Kidney epithelial cell (primary cell): ENCODE measurements at regions not wholly inside any gene's neighbourhood (a gene's known extent, or its start where the extent isn't known, plus 50 kb on each side); places are given as distances from the start of the nearest gene placed in this dataset.

ENCODE experiments used
- DNase-seq: peaks from one replicate; pipeline ENCODE4 v3.0.0-alpha.2; 2010; ENCODE audit warnings: low read depth
- H3K27me3 ChIP-seq: 2 replicates; pipeline ENCODE4 v1.6.0; 2011; ENCODE audit warnings: low read length; ENCODE audit not compliant: control insufficient read depth, insufficient read depth
- H3K36me3 ChIP-seq: 2 replicates; pipeline ENCODE4 v1.5.1; 2011; ENCODE audit warnings: low read length; ENCODE audit not compliant: control insufficient read depth, insufficient read depth
- H3K4me3 ChIP-seq: 2 replicates; pipeline ENCODE4 v1.5.1; 2011; ENCODE audit warnings: low read depth, mild to moderate bottlenecking, control low read depth, low read length
- TF ChIP-seq, protein P1 (sequence below): IDR thresholded peaks from 2 replicates; pipeline ENCODE4 v1.5.1; 2011; ENCODE audit warnings: mild to moderate bottlenecking, moderate library complexity, low read length, control low read depth, inconsistent platforms; ENCODE audit not compliant: insufficient read depth, poor library complexity, severe bottlenecking

DNA sequence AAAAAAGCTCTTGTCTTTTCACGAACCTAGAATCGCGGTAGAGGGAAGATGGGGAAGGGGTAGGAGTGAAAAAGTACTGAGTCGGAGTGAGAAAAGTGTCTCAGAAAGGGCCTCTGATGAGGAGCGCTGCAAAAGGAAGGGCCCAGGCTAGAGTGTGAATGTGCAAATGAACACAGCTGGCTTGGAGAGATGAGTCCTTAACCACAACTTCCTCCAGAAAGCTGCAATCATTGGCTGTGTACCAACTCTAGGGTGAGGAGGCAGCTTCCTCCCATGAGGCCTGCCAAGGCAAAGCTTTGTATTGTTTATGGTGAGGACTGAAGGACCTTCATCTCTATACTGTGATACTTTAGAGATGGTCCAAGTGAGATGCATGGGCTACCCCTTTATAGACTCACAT, 566.9 kb upstream of the ANO5 start:
- no peak for DNase-seq
- TF ChIP-seq, protein P1, sequence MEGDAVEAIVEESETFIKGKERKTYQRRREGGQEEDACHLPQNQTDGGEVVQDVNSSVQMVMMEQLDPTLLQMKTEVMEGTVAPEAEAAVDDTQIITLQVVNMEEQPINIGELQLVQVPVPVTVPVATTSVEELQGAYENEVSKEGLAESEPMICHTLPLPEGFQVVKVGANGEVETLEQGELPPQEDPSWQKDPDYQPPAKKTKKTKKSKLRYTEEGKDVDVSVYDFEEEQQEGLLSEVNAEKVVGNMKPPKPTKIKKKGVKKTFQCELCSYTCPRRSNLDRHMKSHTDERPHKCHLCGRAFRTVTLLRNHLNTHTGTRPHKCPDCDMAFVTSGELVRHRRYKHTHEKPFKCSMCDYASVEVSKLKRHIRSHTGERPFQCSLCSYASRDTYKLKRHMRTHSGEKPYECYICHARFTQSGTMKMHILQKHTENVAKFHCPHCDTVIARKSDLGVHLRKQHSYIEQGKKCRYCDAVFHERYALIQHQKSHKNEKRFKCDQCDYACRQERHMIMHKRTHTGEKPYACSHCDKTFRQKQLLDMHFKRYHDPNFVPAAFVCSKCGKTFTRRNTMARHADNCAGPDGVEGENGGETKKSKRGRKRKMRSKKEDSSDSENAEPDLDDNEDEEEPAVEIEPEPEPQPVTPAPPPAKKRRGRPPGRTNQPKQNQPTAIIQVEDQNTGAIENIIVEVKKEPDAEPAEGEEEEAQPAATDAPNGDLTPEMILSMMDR: no peak
- no peaks in the 10 kb centered on the region for H3K36me3 ChIP-seq

DNA sequence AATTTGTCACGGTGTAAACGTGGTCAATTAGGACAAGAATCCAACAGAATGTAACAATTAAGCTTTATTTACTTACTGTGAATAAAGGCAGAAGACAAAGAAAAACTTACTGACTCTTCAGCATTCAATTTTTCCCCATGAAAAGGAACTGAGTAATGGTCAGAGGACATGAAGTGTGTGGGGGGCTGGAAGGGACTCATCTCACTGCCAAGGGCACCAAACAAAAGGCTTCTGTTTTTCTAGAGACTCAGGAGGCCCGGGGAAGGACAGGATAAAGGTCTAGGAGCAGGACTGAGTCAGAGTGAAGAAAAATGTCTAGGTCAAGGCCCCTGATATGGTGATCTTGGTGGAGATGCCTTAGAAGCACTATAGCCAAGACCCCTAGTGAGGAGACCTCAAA, 564.2 kb upstream of the ANO5 start:
- TF ChIP-seq, protein P1: no peak
- Histone ChIP-seq H3K4me3 (no peak overlapping the region), H3K27me3 (no peaks in the 10 kb centered on the region), H3K36me3 (no peaks in the 10 kb centered on the region)
- DNase-seq: no peak

More for the DNA sequence above, 566.9 kb upstream of the ANO5 start:
- H3K4me3 ChIP-seq: no peak overlapping the region
- H3K27me3 ChIP-seq: no peaks in the 10 kb centered on the region

DNA sequence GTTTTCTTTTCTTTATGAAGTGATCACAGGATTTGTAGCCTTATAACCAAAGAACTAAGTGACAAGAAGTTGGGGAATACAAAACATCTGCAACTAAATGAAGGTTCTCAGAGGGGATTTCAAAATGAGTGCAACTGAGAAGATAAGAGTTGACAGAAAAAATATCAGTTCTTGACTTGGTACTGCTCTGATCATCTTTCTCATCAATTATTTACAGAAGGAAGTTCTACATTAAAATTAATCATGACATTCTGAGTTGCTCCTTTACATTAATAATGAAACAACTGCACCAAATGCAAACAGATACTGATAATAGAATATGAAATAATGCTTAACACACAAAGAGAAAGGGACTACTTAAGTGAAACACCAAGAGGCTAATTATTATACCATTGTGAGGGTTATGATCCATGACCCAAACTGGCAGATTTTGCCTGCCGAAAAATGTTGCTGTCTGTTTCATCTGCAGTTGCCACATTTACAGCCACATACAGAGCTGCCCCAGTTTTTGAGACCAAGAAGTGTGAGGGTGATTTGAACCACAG, 561.9 kb upstream of the ANO5 start:
- TF ChIP-seq, protein P1: no peak
- Histone ChIP-seq H3K36me3 (no peaks in the 10 kb centered on the region), H3K4me3 (no peak overlapping the region), H3K27me3 (no peaks in the 10 kb centered on the region)
- DNase-seq: no peak

DNA sequence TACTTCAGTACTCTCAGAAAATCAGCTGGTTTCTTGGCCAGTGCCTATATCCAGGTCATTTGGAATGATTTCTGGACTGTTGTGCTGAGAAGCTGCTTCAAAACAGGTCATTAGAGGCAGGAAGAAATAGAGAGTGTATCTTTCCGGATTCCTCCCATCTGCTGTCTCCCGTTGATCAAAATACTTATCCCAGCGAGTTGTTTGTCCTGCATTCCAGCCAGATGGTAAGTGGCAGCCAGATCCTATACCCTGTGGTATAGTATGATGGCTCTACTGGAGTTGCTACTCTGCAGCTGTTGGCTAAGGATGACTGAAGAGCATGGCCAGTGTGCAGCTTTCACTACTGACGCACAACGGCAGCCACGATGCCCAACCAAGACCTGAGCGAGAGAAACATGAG, 560.9 kb upstream of the ANO5 start:
- H3K4me3 ChIP-seq: no peak overlapping the region
- TF ChIP-seq, protein P1: no peak
- DNase-seq: no peak
- no peaks in the 10 kb centered on the region for H3K36me3 ChIP-seq
- H3K27me3 ChIP-seq: no peaks in the 10 kb centered on the region

DNA sequence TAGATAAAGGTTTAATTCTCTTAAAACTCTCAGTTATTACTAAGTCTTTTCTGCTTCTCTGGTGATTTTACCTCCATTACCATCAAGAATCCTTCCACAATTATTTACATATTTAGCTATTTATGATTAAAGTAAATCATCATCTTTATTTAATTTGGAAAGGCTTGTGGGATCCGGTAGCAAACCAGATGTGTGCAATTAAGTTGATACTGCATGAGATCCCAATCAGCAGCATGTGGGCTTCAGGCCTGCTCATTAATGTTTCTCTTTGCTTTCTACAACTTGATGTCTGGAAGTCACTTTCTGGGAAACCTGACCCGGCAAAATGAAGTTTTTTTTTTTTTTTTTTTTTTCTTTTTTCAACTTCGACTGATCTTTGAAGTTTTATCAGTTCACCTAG, 558.4 kb upstream of the ANO5 start:
- no peak for DNase-seq
- no peaks in the 10 kb centered on the region for H3K27me3 ChIP-seq
- H3K36me3 ChIP-seq: no peaks in the 10 kb centered on the region
- H3K4me3 ChIP-seq: no peak overlapping the region
- TF ChIP-seq, protein P1: no peak

DNA sequence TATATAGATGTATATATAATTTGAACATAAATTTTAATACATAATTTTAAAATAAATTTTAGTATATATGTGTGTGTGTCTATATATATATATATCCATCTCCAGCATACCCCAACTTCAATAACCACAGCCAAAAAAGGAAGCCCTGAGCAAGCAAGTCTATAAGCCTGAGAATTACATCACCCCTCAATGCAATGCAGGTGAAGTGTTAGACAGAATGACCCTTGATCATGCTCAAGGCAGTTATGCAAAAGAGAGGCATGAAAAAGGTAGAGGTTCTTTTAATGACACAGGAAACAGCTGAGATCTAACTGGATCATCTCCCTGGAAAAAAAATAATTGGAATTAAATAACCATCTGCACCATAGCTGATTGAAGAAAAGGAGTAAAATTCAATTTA, 557.9 kb upstream of the ANO5 start:
- no peaks in the 10 kb centered on the region for H3K27me3 ChIP-seq
- H3K4me3 ChIP-seq: no peak overlapping the region
- TF ChIP-seq, protein P1: no peak
- DNase-seq: no peak
- H3K36me3 ChIP-seq: no peaks in the 10 kb centered on the region
